Suppressor macrophage treated with lipopolysaccharide for 1 hour (primary cell): ENCODE measurements at regions not wholly inside any gene's neighbourhood (a gene's known extent, or its start where the extent isn't known, plus 50 kb on each side); places are given as distances from the start of the nearest gene placed in this dataset.
"Not testable (repeated sequence)": the region's sequence is repeated elsewhere in the genome, so short reads cannot be mapped to it uniquely, and the experiment has no call there.

ENCODE experiments used
- DNase-seq, 3 donors: peaks; one replicate each; pipeline ENCODE4 v3.0.0-alpha.2; 2020 to 2022

DNA sequence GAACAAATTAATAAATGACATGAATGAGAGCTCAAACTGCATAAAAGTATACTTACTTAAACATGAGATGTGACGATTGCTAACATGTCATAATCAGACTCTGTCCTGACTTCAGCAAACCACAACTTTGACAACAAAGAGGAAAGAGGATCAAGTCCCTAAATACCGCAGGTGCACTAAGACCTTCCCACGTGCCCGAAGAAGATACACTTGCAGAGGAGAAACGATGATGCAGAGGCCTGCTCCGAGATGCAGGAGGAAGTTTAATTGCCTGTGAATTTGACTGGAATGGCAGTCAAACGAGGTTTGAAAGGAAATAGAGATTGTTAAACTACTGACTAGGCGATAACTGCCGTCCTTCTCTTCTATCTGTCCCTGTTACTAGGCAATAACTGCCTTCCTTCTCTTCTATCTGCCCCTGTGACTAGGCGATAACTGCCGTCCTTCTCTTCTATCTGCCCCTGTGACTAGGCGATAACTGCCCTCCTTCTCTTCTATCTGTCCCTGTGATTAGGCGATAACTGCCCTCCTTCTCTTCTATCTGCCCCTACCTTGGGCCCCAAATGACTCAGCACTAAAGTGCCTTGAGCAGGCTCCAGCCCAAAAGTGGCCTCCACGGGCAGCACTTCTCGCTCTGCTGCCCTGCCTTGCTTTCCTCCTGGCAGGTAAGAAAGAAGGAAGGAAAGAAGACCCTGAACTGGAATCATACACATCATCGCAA is 2226.0 kb upstream of the DEFB115 start:
- not testable (repeated sequence) for DNase-seq

DNA sequence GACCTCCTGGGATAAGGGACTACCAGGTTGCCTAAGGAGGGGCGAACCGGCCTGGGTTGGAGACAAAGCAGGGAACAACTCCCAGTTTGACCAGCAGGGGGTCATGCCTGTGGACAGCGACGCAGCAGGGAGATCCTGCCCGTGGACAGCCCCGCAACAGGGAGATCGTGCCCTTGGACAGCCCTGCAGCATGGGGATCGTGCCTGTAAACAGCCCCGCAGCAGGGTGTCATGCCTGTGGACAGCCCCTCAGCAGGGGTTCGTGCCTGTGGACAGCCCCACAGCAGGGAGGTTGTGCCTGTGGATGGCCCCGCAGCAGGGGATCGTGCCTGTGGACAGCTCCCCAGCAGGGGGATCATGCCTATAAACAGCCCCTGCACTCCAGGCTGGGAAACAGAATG is 2213.2 kb upstream of the DEFB115 start:
- DNase-seq, result not testable (repeated sequence)

DNA sequence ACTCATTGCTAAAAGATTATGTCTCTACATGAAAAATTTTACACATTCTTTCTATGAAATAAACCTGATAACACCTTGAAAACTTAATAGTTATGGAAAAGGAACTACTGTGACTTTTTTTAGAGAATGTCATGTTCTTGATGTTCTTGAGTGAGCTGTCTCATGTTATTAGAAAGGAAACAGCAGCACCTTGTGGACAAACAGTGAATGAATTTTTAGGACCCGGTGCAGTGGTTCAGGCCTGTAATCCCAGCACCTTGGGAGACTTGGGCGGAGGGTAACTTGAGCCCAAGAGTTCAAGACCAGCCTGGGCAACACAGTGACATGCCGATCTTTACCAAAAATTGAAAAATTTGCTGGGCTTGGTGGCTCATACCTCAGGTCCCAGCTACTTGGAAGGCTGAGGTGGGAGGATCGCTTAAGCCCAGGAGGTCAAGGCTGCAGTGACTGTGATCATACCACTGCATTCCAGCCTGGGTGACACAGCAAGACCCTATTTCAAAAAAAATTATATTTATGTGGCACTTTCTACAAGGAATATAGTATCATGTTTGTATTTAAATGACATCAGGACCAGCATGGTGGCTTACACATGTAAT is 2207.4 kb upstream of the DEFB115 start:
- peak in 2 of 3 donors; percentile 6 to 11 for DNase-seq

DNA sequence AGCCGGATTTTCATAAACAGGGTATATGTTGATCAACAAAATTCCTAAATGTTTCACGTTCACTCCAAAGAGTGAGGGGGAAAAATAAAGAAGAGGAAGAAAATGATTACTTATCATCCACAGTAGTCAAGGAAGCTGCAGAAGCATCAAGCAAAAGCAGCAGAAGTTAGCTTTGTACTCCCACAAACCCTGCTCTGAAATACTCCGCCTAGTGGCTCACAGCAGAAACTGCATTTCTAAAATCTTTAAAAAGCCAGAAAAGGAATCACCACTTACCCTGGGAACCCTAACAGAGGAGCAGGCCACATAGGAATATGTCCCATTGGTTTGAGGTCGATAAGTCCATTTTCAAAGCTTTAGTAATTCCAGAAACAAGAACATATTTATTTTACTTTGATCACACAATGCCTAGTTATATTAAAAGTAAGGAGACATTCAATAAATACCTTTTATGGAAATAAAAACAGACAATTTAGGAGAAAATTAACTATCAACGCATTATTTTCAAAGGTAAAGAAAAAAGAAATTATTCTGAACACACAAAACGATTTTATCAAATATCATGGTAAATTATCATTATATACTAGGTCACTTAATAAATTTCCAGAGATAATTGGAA is 2199.5 kb upstream of the DEFB115 start:
- DNase-seq, result peak; percentile 10 to 27 (median 22)

DNA sequence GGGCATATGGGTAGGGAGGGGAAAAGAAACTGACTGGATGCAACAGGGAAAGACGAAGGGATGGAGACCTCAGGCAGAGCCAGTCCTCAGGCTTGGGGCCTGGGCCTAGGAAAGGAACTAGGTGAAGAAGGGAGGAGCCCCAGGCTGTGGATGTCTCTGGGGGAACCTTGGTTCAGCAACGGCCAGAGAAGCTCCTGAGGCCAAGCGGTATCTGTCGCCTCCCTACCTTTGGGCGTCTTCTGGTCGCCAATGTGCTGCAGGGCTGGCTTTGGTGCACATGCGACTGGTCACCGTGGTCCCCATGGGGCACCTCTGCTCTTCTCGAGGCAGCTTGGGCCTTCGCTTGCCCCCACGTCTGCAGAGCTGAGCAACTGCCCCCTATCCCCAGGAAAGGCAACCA is 2195.0 kb upstream of the DEFB115 start:
- DNase-seq, result not testable (repeated sequence)

DNA sequence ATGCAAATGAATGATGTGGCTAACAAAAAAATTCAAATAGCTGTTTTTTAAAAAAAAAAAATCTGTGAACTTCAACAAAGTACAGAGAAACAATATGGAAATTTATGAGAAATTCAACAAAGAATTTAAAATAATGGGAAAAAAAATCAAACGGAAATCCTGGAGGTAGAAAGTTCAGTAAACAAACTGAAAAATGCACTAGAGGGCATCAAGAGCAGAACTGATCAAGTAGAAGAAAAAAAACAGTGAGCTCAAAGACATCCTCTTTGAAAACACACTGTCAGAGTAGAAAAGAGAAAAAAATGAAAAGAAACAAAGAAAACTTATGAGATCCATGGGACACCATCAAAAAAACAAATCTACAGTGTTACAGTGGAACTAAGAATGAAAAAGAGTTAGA is 2191.1 kb upstream of the DEFB115 start:
- DNase-seq, result not testable (repeated sequence)

DNA sequence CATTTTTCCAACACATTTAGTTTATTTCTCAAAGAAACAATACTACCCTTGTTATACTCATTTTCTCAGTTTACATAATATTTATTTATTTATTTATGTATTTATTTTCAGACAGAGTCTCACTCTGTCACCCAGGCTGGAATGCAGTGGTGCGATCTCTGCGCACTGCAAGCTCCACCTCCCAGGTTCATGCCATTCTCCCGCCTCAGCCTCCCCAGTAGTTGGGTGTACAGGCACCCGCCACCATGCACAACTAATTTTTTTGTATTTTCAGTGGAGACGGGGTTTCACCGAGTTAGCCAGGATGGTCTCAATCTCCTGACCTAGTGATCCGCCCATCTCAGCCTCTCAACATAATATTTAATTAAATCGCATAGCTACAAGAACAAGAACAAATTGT is 2183.8 kb upstream of the DEFB115 start:
- not testable (repeated sequence) for DNase-seq

DNA sequence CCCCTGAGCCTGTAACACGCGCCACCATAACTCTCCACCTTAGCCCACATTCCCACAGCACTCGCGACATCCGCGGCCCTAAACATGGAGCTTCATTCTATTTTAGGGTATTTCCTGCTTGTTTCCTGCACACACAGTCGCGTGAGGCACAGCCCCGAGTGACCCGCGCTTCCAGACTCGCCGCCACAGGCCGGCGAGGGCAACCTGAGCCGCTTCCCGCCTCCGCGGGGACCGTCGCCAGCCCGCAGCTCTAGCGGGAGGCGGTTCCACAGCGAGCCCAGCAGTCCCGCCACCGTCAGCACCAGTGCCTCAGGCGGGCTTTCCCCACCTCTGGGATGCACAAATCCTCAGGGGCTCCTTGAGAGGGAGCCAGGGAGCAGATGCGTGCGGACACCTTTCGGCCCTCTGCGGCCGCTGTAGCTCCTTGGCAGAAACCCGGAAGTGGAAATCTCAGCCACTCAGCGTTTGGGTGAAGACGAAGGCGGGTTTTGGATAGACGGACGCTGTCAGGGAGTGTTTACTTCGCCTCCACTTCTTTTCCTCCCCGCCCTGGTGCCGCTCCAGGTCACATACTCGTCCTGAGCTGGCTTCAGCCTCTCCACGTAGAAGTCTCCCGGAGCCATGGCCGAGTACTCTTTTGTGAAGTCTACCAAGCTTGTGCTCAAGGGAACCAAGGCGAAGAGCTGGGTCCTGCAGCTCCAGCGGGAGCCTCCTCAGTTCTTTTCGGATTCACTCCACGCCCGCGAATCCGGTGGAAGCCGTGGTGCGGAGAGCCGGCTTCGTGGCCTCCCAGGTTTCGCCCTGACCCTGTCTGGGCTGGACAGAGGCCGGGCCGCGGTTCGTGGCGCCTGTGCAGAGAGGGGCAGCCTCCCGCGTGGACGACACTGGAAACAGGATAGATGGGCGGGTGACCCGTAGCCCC is 2177.4 kb upstream of the DEFB115 start:
- peak; percentile 6 to 29 (median 20) for DNase-seq

DNA sequence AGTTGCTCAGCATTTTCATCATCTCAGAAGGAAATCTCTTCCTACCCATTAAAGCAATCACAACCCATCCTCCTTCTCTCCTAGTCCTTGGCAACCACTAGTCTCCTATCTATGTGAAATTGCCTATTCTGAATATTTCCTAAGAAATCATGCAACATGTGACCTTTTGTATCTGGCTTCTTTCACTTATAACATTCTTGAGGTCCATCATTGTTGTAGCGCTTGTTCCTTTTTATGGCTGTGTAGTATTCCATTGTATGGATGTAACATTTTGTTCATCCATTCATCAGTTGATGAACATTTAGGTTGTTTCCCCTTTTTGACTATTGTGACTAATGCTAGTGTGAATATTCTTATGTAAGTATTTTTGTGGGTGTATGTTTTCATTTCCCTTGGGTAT is 2175.8 kb upstream of the DEFB115 start:
- DNase-seq, result not testable (repeated sequence)

DNA sequence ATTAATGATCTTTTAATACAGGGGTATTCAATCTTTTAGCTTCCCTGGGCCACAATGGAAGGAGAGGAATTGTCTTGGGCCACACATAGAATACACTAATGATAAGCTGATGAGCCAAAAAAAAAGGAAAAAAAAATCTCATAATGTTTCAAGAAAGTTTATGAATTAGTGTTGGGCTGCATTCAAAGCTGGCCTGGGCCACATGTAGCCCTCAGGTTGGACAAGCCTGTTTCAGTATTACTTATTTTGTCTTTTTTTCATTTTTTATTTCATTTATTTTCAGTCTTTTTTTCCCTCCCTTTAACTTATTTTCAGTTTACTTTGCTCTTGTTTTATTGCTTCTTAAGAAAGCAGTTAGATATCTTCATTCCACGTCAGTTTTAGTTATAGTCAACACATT is 2171.8 kb upstream of the DEFB115 start:
- no peak for DNase-seq

DNA sequence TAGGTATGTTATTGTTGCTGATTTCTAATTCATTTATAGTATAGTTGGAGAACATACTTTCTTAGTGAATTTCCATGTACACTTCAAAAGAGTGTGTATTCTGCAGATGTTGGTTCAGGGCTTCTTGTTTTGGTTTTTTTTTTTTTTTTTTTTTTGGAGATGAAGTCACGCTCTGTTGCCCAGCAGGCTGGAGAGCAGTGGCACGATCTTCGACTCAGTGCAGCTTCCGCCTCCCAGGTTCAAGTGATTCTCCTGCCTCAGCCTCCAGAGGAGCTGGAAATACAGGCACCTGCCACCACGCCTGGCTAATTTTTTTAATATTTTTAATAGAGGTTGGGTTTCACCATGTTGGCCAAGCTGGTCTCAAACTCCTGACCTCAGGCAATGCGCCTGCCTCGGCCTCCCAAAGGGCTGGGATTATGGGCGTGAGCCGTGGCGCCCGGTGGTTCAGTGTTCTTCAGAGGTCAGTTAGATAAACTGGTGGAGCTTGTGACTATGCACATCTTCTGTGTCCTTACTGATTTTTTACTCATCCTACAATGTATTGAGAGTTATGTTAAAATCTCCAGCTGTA is 2171.2 kb upstream of the DEFB115 start:
- not testable (repeated sequence) for DNase-seq

DNA sequence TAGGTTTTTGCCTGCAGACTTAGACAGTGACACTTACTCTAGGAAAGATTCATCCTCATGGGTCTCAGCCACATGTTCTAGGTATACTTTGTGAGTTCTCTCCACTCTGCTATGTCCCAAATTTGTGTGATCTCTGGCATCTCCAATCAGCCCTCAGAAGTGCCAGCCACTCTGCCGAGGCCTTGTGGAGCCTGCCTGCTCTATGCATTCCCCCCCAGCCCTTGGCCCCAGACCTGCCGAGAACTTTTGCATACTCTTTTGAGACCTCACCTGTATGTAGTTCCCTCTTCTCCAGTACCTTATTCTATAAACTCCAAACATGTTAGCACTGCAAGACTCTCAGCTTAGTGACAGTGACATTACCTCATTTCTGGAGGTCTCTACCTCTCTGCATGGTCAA is 2170.5 kb upstream of the DEFB115 start:
- no peak for DNase-seq

DNA sequence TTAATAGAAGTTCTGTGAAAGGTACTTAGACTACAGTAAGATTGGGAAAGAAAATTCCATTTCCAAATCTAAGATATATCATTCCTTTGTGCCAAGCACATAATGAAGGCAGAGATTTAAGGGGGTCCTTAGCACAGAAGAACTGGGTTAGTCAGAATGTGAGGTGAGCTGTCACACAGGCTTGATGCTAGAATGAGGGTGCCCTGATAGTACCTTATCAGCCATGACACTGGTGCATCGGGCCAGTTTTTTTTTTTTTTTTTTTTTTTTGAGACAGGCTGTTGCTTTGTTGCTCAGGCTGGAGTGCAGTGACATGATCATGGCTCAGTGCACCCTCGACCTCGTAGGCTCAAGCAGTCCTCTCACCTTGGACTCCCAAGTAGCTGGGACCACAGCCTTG is 2169.6 kb upstream of the DEFB115 start:
- DNase-seq, result not testable (repeated sequence)

DNA sequence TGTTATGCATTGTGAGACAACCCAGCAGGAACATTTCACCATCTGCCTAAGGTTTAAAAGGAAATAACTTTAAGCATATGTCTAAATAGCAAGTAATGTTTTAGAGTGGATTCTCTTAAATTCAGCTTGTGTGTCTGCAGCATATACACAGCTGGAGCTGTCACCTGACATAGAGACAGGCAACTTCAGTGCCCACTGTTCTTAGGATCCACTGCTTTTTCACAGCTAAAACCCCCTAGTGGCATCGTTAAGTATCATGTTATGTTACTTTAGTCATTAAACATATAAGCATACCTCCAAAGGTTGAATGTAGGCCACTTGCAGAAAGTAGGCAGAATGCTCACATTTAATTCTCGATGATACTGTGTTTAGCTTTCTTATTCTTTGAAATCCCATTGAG is 2169.0 kb upstream of the DEFB115 start:
- not testable (repeated sequence) for DNase-seq

DNA sequence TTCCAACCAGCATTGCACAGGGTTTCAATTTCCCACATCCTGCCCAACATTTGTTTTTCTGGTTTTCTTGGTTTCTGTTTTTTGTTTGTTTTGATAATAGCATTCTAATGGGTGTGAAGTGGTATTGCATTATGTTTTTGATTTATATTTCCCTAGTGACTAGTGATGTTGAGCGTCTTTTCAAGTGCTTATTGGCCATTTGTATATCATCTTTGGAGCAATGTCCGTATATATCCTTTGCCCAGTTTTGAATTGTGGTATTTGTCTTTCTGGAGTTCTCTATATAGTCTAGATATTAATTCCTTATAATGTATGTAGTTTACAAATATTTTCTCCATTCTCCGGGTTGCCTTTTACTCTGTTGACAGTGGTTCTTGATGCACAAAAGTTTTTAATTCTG is 2168.1 kb upstream of the DEFB115 start:
- DNase-seq, result not testable (repeated sequence)

DNA sequence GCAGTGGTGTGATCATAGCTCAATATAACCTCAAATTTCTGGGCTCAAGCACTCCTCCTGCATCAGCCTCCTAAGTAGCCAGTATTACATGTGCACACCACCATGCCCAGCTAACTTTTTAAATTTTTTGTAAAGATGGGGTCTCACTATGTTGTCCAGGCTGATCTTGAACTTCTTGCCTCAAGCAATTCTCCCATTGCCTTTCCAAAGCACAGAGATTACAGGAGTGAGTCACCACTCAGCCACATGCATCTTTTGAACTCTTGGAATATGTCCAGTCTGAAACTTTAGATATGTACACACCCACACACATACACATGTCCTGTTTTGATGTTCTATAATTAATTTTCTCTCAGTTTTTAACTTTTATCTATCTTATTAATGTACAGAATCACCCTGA is 2163.5 kb upstream of the DEFB115 start:
- DNase-seq, result not testable (repeated sequence)

DNA sequence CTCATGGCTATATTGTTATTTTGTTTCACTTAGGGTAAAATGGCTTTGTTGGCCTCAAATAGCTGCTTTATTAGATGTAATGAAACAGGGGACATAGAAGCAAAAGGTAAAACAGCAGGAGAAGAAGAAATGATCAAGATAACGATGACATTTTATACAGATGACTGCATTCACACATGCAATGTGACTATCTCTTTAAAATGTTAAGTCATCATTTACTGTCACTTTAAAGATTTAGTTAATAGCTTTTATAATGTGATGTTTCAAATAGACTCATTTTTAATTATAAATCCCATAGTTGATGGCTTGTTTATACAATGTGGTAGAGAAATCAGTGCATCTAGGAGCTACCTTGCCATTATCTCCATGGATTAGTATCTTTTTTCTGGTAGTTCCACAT is 2160.8 kb upstream of the DEFB115 start:
- DNase-seq, result not testable (repeated sequence)

DNA sequence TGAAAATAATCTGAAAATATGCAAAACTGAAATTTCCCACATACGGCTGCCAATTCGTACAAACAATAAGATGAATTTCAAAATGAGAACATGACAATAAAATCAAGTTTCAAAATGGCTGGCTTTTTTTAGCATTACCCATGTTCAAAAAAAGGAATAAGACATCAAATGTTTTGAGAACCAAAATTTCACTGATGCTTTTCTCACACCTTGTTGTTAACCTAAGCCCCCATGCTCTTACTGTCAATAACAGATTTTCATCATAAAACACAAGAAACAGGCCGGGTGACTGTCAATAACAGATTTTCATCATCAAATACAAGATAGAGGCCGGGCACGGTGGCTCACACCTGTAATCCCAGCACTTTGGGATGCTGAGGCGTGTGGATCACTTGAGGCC is 2149.6 kb upstream of the DEFB115 start:
- not testable (repeated sequence) for DNase-seq

DNA sequence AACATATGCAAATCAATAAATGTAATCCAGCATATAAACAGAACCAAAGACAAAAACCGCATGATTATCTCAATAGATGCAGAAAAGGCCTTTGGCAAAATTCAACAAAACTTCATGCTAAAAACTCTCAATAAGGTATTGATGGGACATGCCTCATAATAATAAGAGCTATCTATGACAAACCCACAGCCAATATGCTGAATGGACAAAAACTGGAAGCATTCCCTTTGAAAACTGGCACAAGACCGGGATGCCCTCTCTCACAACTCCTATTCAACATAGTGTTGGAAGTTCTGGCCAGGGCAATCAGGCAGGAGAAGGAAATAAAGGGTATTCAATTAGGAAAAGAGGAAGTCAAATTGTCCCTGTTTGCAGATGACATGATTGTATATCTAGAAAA is 2148.1 kb upstream of the DEFB115 start:
- not testable (repeated sequence) for DNase-seq

DNA sequence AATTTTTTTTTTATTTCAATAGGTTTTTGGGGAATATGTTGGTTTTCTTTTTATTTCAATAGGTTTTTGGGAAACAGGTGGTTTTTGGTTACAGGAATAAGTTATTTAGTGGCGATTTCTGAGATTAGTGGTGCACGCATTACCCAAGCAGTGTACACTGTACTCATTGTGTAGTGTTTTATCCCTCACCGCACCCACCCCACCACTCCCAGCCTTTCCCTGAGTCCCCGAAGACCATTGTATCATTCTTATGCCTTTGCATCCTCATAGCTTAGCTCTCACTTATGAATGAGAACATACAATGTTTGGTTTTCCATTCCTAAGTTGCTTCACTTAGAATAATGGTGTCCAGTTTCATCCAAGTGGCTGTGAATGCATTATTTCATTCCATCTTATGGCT is 2142.4 kb upstream of the DEFB115 start:
- DNase-seq, result not testable (repeated sequence)

DNA sequence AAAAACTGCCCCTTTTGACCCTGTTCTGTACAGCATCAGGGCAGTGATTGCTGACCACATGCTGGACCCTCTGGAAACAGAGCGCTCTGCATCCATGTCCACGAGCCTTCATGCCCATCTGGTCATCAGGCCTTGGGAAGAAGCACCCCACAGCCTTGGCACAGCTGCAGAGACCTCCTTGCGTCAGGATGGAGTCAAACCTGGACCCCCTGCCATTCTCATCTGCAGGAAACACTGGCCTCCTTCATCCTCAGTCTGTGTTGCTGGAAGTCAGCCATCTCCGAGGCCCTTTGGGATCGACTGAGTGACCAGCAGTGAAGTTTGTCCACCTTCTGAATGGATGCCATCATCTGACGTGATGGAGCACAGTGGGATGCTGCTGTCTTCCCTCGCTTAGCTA is 2138.3 kb upstream of the DEFB115 start:
- DNase-seq, result no peak

DNA sequence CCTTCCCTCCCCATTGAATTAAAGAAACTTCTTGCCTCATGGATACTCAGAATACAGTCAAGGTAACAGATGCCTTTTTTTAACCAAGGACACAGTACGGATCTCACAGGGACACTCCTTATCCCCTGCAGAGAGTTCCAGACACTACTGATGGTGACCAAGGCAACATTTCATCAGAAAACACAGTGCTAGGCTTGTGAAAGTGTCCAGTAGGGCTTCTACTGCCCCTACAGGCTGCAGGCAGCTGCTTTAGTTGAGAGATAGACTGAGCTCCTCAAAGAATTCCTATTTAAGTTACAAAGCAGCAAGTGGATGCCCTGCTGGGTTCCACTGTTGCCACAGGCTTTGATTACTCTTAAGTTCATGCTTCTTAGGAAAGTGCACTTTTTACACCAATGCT is 2137.8 kb upstream of the DEFB115 start:
- DNase-seq, result not testable (repeated sequence)

DNA sequence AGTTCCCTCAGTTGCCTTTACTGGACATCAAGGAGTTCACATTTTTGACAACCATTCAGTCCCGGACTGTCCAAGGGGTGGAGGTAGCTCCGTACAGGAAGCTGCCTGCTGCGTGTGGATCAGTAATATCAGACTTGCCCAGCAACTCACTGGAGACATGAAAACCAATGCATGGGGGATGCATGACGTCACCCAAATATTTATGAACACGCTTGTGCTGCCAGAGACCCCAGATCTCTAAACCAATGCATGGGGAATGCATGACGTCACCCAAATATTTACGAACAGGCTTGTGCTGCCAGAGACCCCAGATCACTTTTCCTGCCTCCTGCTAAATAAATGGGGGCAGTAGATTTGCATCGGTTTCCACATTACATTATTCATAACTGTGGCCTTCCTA is 2137.4 kb upstream of the DEFB115 start:
- DNase-seq, result not testable (repeated sequence)
